Endothelial cell of umbilical vein (primary cell): ENCODE measurements at regions not wholly inside any gene's neighbourhood (a gene's known extent, or its start where the extent isn't known, plus 50 kb on each side); places are given as distances from the start of the nearest gene placed in this dataset.

Experiments used
- BruUV-seq: library from RNA; stranded (reverse); fragments of 400-500 nt; replicated peaks from 2 replicates; lab custom pipeline; 2021; lab: Mats Ljungman, UMichigan
- CTCF ChIA-PET: fragments of 300-600, 350-600 bp; sonication (Branson Sonifier 250); formaldehyde crosslinking; loops from one replicate; lab custom pipeline; 2021; ENCODE audit warnings: antibody characterized with exemption, inconsistent platforms; lab: Charles Lee
- POLR2A ChIA-PET: fragments of 300-600, 350-600 bp; sonication (Branson Sonifier 250); formaldehyde crosslinking; loops from one replicate; lab custom pipeline; 2021; ENCODE audit warnings: antibody characterized with exemption, inconsistent platforms; lab: Charles Lee
- DNase-seq: peaks from one replicate; pipeline ENCODE4 v3.0.0-alpha.2; 2011; ENCODE audit warnings: low read depth, low spot score
- FAIRE-seq: peaks from 2 replicates; lab custom pipeline; 2011; peaks lifted over from hg19 to GRCh38; lab: Jason Lieb, UNC
- H2AFZ ChIP-seq: 2 replicates; pipeline ENCODE4 v1.6.0; 2012; ENCODE audit warnings: low read depth, low read length, control low read depth, inconsistent platforms
- H3K27ac ChIP-seq: 2 replicates; pipeline ENCODE4 v1.5.1; 2011; ENCODE audit warnings: low read depth, mild to moderate bottlenecking, control low read depth, low read length, moderate library complexity; ENCODE audit not compliant: insufficient read depth
- H3K27me3 ChIP-seq, 2 experiments: 2 replicates each; pipeline versions ENCODE4 v1.6.0 to v1.6.1; 2011; ENCODE audit warnings: low read length in 2 of 2, mixed read lengths in 1 of 2; ENCODE audit not compliant: control insufficient read depth in 2 of 2, insufficient read depth in 2 of 2
- H3K36me3 ChIP-seq, 2 experiments: 2 replicates in 1 of 2; 3 replicates in 1 of 2; pipeline ENCODE4 v1.5.1; 2011; ENCODE audit warnings: low read length in 2 of 2, mild to moderate bottlenecking in 1 of 2, moderate library complexity in 1 of 2; ENCODE audit not compliant: control insufficient read depth in 2 of 2, insufficient read depth in 2 of 2; ENCODE audit errors: extremely low read depth in 1 of 2
- H3K4me1 ChIP-seq: 3 replicates; pipeline ENCODE4 v1.5.1; 2011; ENCODE audit warnings: mild to moderate bottlenecking, low read length; ENCODE audit not compliant: control insufficient read depth, insufficient read depth; ENCODE audit errors: extremely low read depth
- H3K4me2 ChIP-seq: 2 replicates; pipeline ENCODE4 v1.6.1; 2011; ENCODE audit warnings: low read length, control low read depth, mixed read lengths; ENCODE audit not compliant: insufficient read depth
- H3K4me3 ChIP-seq, 3 experiments: fragments of 200-600 bp in 1 of 3; sonication (generic), shearing (Covaris generic) in 1 of 3; replicated peaks in 1 of 3; 2 replicates each; pipeline ENCODE4 v1.5.1; 2011 to 2016; ENCODE audit warnings: control low read depth in 3 of 3, low read length in 3 of 3, mild to moderate bottlenecking in 2 of 3, inconsistent platforms in 1 of 3, low read depth in 1 of 3, moderate library complexity in 1 of 3; ENCODE audit not compliant: insufficient read depth in 1 of 3
- H3K79me2 ChIP-seq: 2 replicates; pipeline ENCODE4 v1.6.0; 2012; ENCODE audit warnings: low read length, inconsistent platforms; ENCODE audit not compliant: control insufficient read depth, insufficient read depth
- H3K9ac ChIP-seq: replicated peaks from 2 replicates; pipeline ENCODE3; 2011; ENCODE audit warnings: low read length, control low read depth; ENCODE audit not compliant: insufficient read depth; ENCODE audit errors: extremely low read depth
- H3K9me1 ChIP-seq: replicated peaks from 3 replicates; pipeline ENCODE4 v1.6.0; 2011; ENCODE audit warnings: mild to moderate bottlenecking, low read length; ENCODE audit not compliant: control insufficient read depth, insufficient read depth; ENCODE audit errors: extremely low read depth
- H3K9me3 ChIP-seq: replicated peaks from 2 replicates; pipeline ENCODE4 v1.5.1; 2012; ENCODE audit warnings: low read length, inconsistent platforms; ENCODE audit not compliant: control insufficient read depth, insufficient read depth
- H4K20me1 ChIP-seq: replicated peaks from 2 replicates; pipeline ENCODE3; 2011; ENCODE audit warnings: mild to moderate bottlenecking, low read length; ENCODE audit not compliant: control insufficient read depth, insufficient read depth; ENCODE audit errors: extremely low read depth
- EZH2 ChIP-seq: IDR thresholded peaks from 2 replicates; pipeline ENCODE4 v1.6.1; 2012; ENCODE audit warnings: borderline replicate concordance, low read depth, mild to moderate bottlenecking, moderate library complexity, low read length, inconsistent platforms; ENCODE audit not compliant: severe bottlenecking
- FOS ChIP-seq: IDR thresholded peaks from 2 replicates; pipeline ENCODE4 v1.6.1; 2011; ENCODE audit warnings: mild to moderate bottlenecking, low read length, moderate library complexity, borderline replicate concordance; ENCODE audit not compliant: insufficient read depth
- GATA2 ChIP-seq: IDR thresholded peaks from 2 replicates; pipeline ENCODE4 v1.7.0; 2011; ENCODE audit warnings: low read depth, mild to moderate bottlenecking, moderate library complexity, mixed read lengths, low read length; ENCODE audit not compliant: insufficient read length, insufficient read depth
- JUN ChIP-seq: IDR thresholded peaks from 2 replicates; pipeline ENCODE4 v1.6.1; 2011; ENCODE audit warnings: borderline replicate concordance, low read depth; ENCODE audit not compliant: insufficient read length, insufficient read depth
- MYC ChIP-seq: IDR thresholded peaks from one replicate; pipeline ENCODE4 v1.6.1; 2011; ENCODE audit warnings: mild to moderate bottlenecking, low read depth, low read length
- POLR2A ChIP-seq: IDR thresholded peaks from 2 replicates; pipeline ENCODE4 v1.6.1; 2012; ENCODE audit warnings: low read depth, mild to moderate bottlenecking, control low read depth, low read length
- POLR2AphosphoS5 ChIP-seq: IDR thresholded peaks from 2 replicates; pipeline ENCODE4 v1.6.1; 2012; ENCODE audit warnings: low read depth, mild to moderate bottlenecking, control low read depth, low read length, moderate library complexity; ENCODE audit not compliant: insufficient read depth
- dilution Hi-C: fragments of 300-500 bp; cut with MboI; formaldehyde crosslinking; loops from one replicate; pipeline ENCODE4 v1.15.0; 2019; ENCODE audit warnings: low sequenced_read_pairs; ENCODE audit not compliant: extremely low pct_ligation_motif_present
- intact Hi-C: fragments of 100-400 bp; cut with micrococcal nuclease; formaldehyde crosslinking; loops from one replicate; pipeline ENCODE4 v1.10.0; 2022
- TF ChIP-seq, protein P1 (sequence below), 2 donors: IDR thresholded peaks; 1 replicate in 1 of 2; 2 replicates in 1 of 2; pipeline ENCODE4 v1.5.1; 2011; ENCODE audit warnings: low read length in 2 of 2, mild to moderate bottlenecking in 2 of 2, moderate library complexity in 2 of 2, control low read depth in 1 of 2, inconsistent platforms in 1 of 2, low read depth in 1 of 2; ENCODE audit not compliant: insufficient read depth in 1 of 2; ENCODE audit errors: extremely low read depth in 1 of 2
- TF ChIP-seq, protein P2 (sequence below): IDR thresholded peaks from 2 replicates; pipeline ENCODE4 v1.6.1; 2011; ENCODE audit not compliant: insufficient read depth, insufficient read length

DNA sequence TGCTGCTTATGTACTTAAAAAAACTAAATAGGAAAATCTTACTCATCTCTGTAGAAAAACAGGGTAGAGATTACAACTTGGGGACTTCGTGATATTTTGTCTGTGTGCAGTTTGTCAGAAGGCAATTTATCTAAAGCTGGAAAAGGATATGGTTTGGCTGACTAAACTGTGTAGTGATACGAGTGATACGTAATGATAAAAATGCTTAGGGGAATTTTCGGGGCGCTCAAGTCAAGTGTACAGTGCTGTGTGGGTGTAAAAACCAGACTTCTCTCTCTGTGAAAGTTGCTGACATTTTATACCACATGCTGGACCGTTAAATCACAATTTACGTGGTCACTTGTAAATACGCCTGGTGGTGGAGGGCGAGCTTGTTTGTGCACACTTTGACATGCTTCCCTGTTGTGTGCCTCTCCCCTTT, 221.7 kb downstream of the KCNRG start:
- H4K20me1 ChIP-seq: no peaks in the 10 kb centered on the region
- no peak for DNase-seq
- H3K79me2 ChIP-seq: no peaks in the 10 kb centered on the region
- H3K27me3 ChIP-seq: no peaks in the 10 kb centered on the region
- no peak overlapping the region for H3K27ac ChIP-seq
- no peaks in the 10 kb centered on the region for H3K9me1 ChIP-seq
- no peak overlapping the region for H3K4me2 ChIP-seq
- dilution Hi-C loops (no loop called here), intact Hi-C loops (no loop called here)
- ChIA-PET POLR2A (no interaction called here), CTCF (no interaction called here)
- no peak overlapping the region for H2AFZ ChIP-seq
- BruUV-seq: no TSS peak
- H3K9me3 ChIP-seq: no peaks in the 10 kb centered on the region
- TF ChIP-seq, protein P1, sequence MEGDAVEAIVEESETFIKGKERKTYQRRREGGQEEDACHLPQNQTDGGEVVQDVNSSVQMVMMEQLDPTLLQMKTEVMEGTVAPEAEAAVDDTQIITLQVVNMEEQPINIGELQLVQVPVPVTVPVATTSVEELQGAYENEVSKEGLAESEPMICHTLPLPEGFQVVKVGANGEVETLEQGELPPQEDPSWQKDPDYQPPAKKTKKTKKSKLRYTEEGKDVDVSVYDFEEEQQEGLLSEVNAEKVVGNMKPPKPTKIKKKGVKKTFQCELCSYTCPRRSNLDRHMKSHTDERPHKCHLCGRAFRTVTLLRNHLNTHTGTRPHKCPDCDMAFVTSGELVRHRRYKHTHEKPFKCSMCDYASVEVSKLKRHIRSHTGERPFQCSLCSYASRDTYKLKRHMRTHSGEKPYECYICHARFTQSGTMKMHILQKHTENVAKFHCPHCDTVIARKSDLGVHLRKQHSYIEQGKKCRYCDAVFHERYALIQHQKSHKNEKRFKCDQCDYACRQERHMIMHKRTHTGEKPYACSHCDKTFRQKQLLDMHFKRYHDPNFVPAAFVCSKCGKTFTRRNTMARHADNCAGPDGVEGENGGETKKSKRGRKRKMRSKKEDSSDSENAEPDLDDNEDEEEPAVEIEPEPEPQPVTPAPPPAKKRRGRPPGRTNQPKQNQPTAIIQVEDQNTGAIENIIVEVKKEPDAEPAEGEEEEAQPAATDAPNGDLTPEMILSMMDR (IDR thresholded peaks at IDR 0.05; ENCODE audit: extremely low read depth in 1 of 2, insufficient read depth in 1 of 2, low read depth in 1 of 2, low read length in 2 of 2): no peak
- TF ChIP-seq POLR2AphosphoS5: no peak
- no peak for TF ChIP-seq JUN
- no peak for TF ChIP-seq POLR2A
- TF ChIP-seq, protein P2, sequence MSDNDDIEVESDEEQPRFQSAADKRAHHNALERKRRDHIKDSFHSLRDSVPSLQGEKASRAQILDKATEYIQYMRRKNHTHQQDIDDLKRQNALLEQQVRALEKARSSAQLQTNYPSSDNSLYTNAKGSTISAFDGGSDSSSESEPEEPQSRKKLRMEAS: no peak
- H3K4me1 ChIP-seq: no peaks in the 10 kb centered on the region
- no peak for FAIRE-seq
- no peaks in the 10 kb centered on the region for H3K36me3 ChIP-seq
- no peak overlapping the region for H3K9ac ChIP-seq
- no peak overlapping the region for H3K4me3 ChIP-seq

DNA sequence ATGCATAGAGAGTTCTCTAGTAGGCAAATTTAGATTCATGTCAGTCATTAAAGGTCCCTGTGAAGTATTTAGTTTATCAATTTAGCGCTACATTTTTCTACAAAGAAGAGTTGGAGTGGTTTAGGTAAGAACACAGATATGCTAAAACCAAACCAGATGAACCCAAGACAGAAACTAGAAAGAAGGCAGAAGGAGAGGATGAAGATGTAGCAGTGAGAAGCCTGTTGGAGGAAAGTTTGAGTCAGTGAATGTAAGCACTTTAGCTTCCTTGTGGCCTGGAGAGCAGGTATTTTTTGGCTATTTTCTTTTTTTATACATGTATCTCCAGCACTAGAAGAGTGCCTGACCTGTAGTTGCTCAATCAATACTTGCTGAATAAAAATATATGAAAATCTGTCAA, 223.7 kb downstream of the KCNRG start:
- Histone ChIP-seq H3K4me1 (peaks cover under 1% of the 10 kb centered on the region), H3K27me3 (no peaks in the 10 kb centered on the region), H3K9me3 (no peaks in the 10 kb centered on the region), H3K79me2 (no peaks in the 10 kb centered on the region), H2AFZ (no peak overlapping the region), H4K20me1 (no peaks in the 10 kb centered on the region), H3K36me3 (no peaks in the 10 kb centered on the region), H3K9ac (no peak overlapping the region), H3K9me1 (no peaks in the 10 kb centered on the region), H3K27ac (no peak overlapping the region), H3K4me2 (no peak overlapping the region), H3K4me3 (no peak overlapping the region)
- CTCF ChIA-PET: no interaction called here
- POLR2A ChIA-PET: no interaction called here
- dilution Hi-C loops: no loop called here
- intact Hi-C loops: no loop called here
- no TSS peak for BruUV-seq
- DNase-seq (no peak), FAIRE-seq (no peak)
- no peak for TF ChIP-seq GATA2
- TF ChIP-seq, protein P2: no peak
- TF ChIP-seq POLR2A: no peak
- no peak for TF ChIP-seq EZH2
- no peak for TF ChIP-seq FOS
- TF ChIP-seq, protein P1 (IDR thresholded peaks at IDR 0.05; ENCODE audit: extremely low read depth in 1 of 2, insufficient read depth in 1 of 2, low read depth in 1 of 2, low read length in 2 of 2): no peak
- no peak for TF ChIP-seq JUN
- TF ChIP-seq MYC: no peak
- no peak for TF ChIP-seq POLR2AphosphoS5
